ENCODE measurements at regions not wholly inside any gene's neighbourhood (a gene's known extent, or its start where the extent isn't known, plus 50 kb on each side); places are given as distances from the start of the nearest gene placed in this dataset.
A peak's percentile ranks its signal among the peaks of the same experiment; 100 is the strongest.

- DNase-seq: no peak
These were observed 324.9 kb upstream of the TCF4 start for GRCh38 chr18:55912919-55913318.

DNA sequence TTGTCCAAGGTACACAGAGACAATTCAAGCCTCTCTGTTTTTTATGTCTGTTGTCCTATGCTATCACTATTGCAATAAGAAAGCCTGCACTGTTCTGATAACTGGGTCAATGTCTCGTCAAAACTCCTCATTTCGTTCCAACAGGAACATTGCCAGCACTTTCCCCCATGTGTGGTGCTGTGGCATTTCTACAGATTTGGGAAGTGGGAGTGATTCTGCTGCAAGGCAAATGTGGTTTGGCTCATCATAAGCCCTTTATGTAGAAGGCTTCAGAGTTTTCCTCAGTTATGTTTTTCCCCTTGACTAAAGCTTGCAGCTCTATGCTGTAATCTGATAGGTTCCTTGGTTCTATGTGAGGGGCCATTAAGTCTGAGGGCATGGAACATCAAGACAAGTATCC, 324.1 kb upstream of the TCF4 start:
- no peak for DNase-seq

- DNase-seq: no peak
These were observed 322.3 kb upstream of the TCF4 start for GRCh38 chr18:55910296-55910695.

- no peak for DNase-seq
These were observed 320.9 kb upstream of the TCF4 start for GRCh38 chr18:55908901-55909366.

DNA sequence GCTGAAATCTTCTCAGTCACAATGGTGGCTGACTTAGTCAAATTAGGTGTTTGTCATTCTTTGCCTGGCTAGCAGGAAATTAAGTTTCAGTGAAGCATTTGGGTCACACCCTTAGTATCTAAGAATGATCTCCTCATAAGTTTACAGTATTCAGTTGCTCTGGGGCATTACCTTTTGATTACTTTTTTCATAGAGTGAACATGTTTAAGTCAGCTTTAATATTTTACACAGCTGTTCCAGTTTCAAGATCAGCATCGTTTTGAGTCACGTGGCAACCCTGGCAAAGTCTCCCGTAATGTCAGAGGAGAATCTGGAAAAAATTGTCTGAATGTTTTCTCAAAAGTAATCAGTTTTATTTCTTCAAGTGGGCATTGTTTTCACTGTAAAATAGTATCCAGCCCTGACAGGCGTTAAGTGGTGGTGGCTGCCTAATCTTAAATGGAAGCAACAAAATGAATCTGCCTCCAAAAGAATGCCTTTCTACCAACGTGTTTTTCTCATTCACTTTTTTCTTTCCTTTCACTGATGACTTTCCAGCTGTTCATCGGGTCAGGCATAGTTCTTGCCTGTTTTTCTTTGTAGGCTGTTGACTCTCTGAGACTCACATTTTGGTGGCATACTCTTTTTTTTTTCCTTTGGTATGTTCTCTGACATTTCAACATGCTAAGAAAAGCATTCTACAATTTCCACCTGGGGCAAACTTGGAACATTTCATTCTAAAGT, 319.6 kb upstream of the TCF4 start:
- DNase-seq: no peak

DNA sequence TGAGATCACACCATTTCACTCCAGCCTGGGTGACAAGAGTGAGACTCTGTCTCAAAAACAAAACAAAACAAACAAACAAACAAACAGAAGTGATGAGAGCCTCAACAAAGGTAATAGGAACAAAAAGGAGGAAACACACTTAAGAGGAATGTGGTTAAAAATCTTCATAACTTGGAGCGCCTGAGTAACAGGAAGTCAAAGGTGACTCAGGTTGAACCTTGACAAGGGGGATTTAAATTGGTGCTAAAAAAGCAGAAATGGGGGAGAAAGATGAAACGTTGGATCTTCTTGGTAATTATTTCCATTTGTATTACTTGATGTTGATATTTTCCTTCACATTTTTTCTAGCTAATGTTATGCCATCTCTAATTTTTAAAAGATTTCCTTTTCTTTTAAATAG, 318.5 kb upstream of the TCF4 start:
- DNase-seq: no peak

GRCh38 chr18:55903911-55904310, 315.9 kb upstream of the TCF4 start:
- DNase-seq: no peak

DNA sequence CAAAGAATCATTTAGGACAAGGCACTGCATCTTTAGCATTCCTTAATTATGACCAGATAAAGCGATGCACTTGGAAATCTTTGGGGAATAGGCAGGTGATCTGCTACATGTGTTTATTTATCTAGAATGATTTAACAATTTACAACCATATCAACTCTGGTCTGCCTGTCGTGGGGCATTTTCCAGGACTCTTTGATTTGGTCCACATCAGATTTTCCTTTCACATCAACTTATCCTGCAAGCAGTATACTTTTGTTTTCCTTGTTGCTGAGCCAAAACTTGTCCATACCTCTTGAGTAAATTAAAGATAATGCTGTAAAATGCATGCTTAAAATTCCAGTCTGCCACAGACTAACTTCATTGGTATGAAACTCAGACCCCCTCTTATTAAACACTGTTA, 312.4 kb upstream of the TCF4 start:
- no peak for DNase-seq

DNA sequence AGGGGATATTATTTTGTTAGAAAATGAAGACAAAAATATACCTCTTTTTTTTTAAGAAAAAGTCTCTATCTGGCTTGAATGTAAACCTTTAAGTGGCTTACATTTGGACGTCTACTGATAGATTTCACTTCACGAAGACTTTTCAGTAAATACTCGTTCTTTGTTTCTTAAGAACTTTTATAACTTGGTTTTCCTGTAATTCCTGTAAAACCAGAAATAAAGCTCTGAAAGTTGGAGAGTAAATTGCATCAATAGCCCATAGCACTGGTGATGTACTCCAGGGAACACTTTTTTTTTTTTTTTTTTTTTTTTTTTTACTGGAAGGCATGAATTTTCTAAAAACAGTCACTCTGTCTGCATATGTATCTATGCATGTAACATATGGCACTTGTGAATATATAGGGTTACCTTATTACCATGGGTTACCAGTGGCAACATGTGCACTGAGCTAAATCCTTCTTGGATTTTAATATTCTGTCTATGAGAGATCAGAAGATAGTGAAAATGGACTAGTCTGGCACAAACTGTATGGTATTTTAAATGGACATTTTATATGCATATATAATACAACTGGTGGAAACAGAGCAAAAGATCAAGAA, 309.2 kb upstream of the TCF4 start:
- no peak for DNase-seq

GRCh38 chr18:55893948-55894347, 306.0 kb upstream of the TCF4 start:
- no peak for DNase-seq

- DNase-seq: peak; percentile 32
These were observed 305.1 kb upstream of the TCF4 start for GRCh38 chr18:55892862-55893813.

- no peak for DNase-seq
These were observed 298.9 kb upstream of the TCF4 start for GRCh38 chr18:55886886-55887285.

DNA sequence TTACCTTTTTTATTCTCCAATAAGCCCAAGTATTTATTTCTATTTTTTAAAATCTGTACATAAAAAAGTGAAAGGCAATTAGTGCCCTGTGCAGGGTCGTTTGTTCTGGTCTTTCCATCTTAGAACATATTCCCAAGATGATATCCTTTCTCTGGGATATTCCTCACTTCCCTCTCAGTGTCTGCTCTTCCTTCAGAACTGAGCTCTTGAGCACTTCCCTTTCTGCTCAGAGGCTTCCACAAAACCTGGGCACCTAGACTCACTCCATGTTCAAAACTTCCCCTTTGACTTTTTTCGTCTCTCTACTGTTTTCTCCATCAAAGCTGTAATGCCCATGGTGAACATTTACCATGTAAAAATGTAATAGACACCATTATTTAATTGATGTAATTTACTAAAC, 296.5 kb upstream of the TCF4 start:
- no peak for DNase-seq

GRCh38 chr18:55880617-55881016, 292.6 kb upstream of the TCF4 start:
- peak; percentile 20 for DNase-seq

DNA sequence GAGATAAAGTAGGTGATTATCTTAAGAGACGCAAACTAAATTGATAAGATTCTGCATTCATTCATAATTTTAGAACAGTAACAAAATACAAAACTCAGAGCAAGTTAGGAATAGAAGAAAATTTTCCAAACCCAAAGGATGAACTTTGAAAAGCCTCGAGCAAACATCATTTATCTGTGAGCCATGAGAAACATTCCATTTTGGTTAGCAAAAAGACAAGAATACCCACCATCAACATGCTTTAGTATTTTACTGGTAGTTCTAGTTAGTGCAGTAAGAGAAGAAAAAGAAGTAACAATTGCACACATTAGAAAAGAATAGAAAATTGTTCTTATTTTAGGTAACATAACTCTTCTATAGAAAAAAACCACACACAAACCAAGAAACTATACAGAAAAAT, 291.3 kb upstream of the TCF4 start:
- DNase-seq: no peak

DNA sequence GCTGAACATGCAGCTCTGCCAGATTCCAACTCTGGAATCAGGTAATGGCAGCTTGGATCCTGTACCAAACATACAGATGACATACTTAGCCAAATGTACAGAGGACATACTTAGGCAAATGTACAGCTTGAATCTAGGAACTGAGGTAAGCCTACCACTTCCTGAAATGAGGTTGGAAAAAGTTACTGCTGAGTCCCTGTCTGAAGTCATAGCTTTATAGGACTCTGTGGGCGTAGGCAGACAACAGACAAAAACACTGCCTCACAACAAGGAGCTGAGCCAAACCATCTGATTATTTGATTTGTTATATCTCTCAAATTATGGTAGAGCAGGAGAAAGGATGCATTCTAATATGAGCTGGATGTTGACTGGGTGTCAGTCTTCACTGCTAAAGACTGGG, 290.2 kb upstream of the TCF4 start:
- no peak for DNase-seq

- DNase-seq: no peak
These were observed 289.3 kb upstream of the TCF4 start for GRCh38 chr18:55877321-55877720.

GRCh38 chr18:55876254-55876653, 288.3 kb upstream of the TCF4 start:
- DNase-seq: no peak

DNA sequence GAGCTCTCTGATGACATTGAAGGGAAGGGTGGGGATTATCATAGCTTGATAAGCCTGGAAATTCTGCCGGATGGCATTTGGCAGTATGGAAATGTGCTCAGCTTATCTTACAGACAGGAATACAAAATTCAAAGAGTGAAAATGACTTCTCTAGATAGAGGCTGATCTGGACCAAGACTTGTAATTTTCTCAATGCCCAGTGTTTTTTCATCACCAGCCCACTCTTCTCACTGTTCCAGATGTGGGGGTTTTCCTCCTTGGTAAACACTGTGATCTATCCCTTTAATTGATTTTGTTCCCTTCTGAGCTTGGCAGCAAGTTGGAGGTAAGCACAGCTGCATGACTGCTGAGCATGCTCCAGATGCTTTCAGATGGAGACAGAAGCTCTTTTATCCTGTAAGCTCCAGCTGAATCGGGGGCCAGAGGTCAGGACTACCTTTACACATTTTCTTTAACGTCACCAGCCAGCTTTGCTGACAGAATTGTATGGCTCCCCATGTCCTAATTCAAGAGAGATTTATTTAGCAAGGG, 287.4 kb upstream of the TCF4 start:
- DNase-seq: no peak

DNA sequence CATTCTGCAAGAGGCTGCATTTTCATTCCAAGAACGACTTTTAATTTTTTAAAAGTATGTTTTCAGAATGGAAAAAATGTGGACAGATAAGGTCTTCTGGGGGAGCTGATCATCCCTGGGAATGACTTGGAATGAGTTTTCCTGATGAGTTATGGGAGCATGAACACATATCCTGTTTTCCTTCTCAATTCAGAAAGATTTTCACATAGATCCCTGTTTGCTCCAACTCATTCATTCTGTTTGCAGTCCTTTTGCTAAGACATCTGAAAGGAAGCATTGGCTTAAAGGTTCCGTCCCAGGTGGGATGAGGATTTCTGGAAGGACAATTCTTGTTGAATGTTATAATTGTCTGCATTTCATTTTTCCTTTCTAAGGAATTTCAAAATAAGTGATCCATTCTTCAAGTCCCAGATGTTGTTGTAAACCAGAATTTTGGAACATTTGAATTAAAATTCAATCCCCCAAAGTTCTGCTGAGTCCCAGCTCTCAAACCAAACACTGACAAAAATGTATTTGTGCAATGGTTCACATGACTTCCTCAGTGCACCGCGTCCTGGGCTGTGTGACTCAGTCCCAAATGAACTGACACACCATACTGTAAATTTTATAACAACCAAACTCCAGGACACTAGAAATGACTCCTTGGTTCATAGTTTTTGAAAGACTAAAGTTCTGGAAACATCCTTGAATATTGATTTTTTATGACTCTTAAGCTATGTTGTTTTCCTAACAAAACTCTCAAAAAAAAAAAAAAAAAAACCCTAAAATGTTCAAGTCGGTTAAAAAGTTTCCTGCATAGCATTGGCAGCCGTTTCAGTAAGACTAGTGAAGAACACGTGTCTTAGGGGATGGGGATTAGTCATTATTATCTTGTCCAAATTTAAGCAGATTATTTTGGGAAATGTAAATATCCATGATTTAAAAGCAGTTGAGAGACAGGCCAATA, 281.8 kb upstream of the TCF4 start:
- no peak for DNase-seq

DNA sequence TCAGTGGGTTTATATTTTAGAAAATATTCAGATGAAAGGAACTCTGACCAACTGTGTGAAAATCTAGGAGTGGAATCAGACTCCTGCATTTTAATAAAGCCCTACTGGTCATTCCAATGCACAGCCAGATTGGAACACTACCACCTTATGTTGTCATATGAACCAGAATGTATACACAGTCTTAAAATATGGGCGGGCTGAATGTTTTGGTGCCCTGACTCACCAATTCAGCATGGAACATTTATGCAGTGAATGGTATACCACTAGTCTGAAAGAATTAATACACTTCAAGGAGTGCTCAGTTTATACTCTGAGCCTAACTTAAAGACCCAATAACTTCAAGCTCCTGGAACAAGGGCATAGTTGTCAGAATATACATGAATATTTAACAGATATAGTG, 280.9 kb upstream of the TCF4 start:
- no peak for DNase-seq

DNA sequence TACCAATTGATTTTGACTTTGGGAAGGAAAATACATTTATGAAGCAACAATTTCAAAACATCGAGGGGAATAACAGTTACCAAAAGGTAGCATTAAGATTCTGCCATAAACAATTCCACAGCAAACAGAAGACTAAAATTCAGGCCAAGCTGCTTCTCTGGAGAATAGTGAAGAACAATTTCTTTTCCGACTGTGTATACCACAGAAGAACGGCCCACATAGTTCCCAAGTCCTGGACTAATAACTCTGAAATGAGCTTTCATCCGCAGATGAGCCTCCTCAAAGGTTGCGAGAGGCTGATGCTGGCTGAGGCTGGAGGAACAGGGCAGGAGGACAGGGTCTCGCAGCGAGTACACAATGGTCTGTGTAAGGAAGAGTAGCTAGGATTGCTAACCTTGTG, 278.9 kb upstream of the TCF4 start:
- no peak for DNase-seq

Data from RPMI8226 (cell line).